Activated CD4-positive, CD25-positive, alpha-beta regulatory T cell treated with anti-CD3 and anti-CD28 coated beads, Interleukin-2, amount 50 U/mL, for 16 hours (primary cell): ENCODE measurements at regions not wholly inside any gene's neighbourhood (a gene's known extent, or its start where the extent isn't known, plus 50 kb on each side); places are given as distances from the start of the nearest gene placed in this dataset.

ENCODE experiments used
- DNase-seq: peaks from one replicate; pipeline ENCODE4 v3.0.0-alpha.2; 2020; ENCODE audit warnings: low read depth, low spot score

GRCh38 chr2:221134718-221135117, 437.4 kb downstream of the EPHA4 start:
- no peak for DNase-seq

DNA sequence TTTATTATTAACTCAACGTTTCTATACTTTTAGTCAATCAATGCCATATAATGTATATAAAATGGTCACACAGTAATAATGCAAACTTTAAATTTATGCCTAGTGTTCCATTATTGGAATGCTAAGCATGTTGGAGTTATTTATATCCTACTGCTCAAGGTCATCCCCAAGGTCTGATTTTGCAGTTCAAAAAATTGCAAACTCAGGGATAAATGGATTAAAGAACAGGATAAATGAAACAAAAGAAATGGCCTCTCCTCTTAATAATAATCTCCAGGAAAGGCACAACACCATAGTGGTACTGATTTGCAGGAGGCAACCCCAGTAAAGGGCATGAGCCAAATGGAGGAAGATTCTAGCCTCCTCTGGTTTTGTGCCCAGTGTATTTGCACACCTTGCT, 436.4 kb downstream of the EPHA4 start:
- DNase-seq, result no peak

DNA sequence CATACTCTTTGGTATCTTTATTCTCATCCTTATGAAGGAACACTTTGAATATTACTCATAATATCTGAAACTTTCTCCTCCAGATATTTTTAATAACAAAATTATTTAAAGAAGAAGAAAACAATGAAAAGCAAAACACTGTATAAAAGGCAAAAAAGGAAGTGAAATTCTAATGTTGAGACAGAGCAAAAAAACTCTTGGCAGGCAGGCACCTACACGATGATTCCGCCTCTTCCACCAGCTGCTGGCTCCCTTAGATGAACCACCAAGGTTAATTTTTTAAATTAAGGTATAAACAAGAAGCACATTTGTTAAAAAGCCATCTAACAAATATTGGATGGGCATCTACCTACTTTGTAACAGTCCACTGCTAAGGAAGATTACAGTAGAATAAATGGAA, 434.7 kb downstream of the EPHA4 start:
- no peak for DNase-seq

DNA sequence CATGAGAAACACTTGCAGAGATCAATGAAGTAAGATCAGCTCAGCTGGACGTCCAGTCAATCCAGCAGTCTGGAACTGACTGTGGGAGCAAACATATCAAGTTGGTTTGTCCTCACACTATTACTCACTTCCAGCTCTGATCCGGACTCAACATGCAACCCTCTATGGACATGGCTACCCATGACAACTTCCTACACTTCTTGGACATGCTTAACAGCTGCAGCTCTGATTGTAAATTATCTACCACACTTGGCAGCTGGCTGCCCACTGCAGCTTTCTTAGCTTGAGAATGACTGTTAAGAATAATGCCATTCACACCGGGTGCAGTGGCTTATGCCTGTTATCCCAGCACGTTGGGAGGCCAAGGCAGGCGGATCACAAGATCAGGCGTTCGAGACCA, 429.8 kb downstream of the EPHA4 start:
- no peak for DNase-seq

DNA sequence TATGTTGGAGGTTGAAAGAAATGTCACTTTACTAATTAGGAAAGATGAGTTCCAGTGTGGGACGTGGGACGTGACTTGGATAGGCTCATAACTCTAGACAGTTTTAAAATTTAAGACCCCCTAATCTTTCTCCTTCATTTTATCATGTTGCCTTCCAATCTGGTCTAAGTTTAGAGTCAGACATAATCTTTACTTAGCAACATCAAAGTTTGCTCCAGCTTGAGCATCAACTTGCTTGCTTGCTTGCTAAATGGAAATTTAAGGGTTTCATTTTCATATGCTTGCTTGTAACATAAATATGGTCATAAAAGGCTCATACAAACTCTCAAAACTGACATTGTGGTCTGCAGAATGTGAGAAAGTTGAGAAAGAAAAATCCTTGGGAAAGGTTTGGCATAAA, 428.9 kb downstream of the EPHA4 start:
- no peak for DNase-seq

DNA sequence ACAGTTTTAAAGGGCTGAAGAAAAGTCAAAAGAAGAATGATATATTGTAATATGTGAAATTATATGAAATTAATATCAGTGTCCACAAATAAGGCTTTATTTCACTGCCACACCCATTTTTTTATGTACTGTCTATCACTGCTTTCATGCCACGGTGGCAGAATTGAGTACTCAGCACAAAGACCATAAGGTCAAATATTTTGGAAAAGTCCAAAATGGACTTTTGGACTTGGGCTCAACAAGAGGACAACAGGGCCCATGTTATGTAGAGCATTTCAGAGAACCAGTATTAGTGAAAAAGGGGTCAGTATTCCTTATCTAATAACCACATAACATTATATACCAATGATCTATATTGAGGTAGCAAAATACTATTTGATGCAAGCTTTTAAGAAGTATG, 427.2 kb downstream of the EPHA4 start:
- no peak for DNase-seq

DNA sequence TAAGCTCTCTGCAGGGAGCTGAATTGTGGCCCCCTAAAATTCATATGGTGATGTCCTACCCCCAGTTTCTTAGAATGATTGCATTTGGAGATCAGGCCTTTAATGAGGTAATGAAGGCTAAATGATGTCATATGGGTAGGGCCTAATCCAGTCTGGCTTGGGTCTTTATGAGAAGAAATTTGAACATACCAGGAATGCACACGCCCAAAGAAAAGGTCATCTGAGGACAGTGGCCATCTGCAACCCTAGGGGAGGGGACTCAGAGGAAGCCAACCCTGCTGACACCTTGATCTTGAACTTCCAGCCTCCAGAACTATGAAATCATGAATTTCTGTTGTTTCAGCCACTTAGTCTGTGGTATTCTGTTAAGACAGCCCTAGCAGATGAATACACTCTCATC, 426.7 kb downstream of the EPHA4 start:
- no peak for DNase-seq

- no peak for DNase-seq
Measured at GRCh38 chr2:221153226-221153625, 418.9 kb downstream of the EPHA4 start.

GRCh38 chr2:221154176-221154575, 417.9 kb downstream of the EPHA4 start:
- DNase-seq, result no peak

- no peak for DNase-seq
Measured at GRCh38 chr2:221156062-221156734, 415.9 kb downstream of the EPHA4 start.

DNA sequence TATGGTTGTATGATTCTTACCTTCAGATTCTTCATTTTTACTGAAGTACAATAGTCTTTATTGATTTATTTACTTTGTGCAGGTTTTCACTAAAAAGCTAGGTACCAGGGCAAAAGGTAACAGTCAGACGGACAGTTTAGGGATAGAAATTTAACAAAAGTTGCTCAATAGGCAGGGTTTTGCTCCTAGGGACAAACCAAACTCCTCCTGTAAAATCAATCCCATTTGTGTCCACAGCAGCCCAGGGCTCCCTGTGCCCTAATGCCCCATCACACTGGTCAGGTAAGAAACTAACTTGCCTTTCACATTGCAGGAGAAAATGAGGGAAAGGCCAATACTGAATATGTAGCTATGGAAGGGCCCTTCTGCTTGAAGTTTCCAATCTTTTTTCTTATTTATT, 410.9 kb downstream of the EPHA4 start:
- DNase-seq, result no peak

- no peak for DNase-seq
Measured at GRCh38 chr2:221166292-221166691, 405.8 kb downstream of the EPHA4 start.

DNA sequence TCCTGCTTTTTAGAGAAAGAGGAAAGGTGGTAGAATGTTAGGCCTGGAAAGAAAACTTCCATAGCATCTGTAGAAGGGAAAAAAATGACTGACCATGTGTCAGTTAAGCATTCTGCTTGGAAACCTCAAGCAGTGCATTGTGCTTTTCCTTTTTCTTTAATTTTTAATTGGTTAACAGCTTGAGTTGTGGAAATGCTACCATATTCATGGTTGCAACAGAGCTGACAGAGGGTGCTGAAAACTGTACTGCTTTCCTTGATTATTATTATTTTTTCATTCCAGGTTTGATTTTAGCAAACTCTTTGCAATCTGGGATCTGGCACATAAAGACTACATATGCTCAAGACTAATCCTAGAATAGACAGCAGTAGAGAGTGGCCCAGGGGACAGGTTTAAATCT, 404.5 kb downstream of the EPHA4 start:
- DNase-seq, result no peak

DNA sequence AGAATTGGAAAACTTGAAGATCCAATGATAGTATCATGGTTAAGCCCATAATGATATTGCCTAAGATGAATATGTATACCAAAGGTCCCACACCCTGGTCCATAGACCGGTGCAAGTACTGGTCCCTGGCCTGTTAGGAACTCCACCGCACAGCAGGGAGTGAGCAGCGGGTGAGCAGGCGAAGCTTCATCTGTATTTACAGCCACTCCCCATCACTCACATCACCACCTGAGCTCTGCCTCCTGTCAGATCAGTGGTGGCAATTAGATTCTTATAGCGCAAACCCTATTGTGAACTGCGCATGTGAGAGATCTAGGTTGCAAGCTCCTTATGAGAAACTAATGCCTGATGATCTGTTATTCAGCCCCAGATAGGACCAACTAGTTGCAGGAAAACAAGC, 402.4 kb downstream of the EPHA4 start:
- no peak for DNase-seq

DNA sequence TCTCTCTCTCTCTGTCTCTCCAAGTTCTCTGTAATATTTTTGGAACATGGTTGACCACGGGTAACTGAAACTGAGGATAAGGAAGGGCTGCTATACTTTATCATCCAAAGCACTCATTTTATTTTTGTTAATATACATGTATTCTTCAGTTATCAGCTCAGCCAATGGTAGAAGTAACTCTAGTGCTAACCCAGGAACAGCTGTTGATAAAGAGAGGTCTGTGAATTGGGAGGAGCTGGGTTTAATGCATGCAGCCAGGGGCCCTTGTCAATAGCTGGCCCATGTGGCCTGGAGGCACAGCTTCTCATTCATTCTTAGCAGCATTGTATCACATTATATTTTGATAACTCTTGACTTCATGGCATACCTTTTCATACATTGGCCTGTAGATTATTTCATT, 401.6 kb downstream of the EPHA4 start:
- DNase-seq, result no peak

DNA sequence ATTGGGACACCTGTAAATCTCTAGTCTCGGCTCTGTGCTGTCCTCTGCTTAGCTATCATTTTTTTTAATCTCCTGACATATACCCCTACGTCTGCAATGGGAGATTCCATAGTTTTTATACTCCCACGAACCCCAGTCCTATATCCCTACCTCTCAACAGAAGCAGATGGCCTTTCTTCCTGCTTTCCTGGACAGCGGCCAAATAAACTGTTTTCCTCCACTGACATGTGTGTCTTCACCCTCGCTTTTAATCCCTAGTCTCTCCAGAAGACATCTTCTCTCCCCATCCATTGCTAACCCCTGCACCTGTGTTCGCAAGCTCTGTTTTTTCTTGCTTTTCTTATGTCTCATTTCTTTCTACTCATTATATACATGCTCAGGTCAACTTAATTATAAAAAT, 395.4 kb downstream of the EPHA4 start:
- no peak for DNase-seq

- no peak for DNase-seq
Measured at GRCh38 chr2:221178139-221178538, 394.0 kb downstream of the EPHA4 start.

DNA sequence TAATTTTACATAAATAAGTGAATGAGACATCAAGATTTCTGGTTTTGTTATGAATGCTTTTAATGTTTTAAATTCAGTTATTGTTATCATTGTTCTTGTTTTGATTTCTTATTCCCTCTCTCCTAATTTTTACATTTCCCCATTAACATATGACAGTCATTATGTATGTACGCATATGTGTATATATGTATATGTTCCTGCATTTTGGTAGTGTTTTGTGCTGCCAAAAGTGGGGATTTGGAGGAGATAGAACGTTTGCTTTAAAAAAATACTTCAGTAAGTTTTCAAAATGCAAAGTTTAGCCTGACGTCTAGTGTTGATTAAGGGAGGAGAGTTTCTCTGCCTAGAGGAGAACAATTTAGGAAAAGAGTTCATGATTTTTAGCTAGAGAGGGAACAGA, 385.2 kb downstream of the EPHA4 start:
- no peak for DNase-seq

GRCh38 chr2:221189431-221190067, 382.6 kb downstream of the EPHA4 start:
- no peak for DNase-seq

GRCh38 chr2:221195829-221196228, 376.3 kb downstream of the EPHA4 start:
- no peak for DNase-seq

GRCh38 chr2:221197225-221197856, 374.8 kb downstream of the EPHA4 start:
- no peak for DNase-seq

GRCh38 chr2:221198309-221198708, 373.8 kb downstream of the EPHA4 start:
- no peak for DNase-seq

GRCh38 chr2:221200184-221200839, 371.8 kb downstream of the EPHA4 start:
- no peak for DNase-seq
